ENCODE measurements at regions not wholly inside any gene's neighbourhood (a gene's known extent, or its start where the extent isn't known, plus 50 kb on each side); places are given as distances from the start of the nearest gene placed in this dataset.
"Not testable (repeated sequence)": the region's sequence is repeated elsewhere in the genome, so short reads cannot be mapped to it uniquely, and the experiment has no call there.

DNA sequence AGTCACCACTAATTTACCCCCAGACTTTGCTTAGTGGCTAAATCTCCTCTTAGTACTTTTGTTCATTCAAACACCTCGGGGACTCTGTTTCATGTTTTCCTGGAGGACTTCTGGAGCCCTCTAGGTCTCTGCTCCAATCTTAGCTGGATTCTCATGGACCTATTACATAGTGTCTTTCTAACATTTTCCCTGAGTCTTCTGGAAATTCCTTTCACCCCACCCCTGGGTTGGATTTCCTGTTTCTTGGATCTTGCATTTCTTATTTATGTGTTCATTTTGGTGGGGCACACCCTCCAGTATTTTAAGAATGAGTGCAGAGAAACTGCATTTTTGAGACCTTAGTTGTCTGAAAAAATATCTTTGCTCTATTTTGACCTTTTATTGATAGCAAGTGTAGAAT is 220.1 kb downstream of the BLID start:
- no peak for DNase-seq

DNA sequence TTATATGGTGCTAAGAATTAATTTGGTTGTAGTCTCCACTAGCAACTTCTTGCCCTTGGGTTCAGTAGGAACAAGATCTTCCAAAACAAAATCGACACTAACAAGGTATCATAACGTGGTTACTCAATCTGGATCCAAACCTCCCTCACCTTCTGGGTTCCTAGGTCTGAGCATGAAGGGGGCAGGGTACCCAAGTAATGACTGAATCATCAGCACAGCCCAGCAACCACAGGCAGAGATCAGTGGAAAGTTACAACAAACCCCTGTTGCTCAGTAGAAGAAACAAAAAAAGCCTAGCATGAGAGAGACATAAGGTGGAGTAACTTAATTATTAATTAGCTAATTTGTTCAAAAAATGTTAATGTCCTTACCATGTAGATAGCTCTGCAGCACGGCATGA is 221.4 kb downstream of the BLID start:
- DNase-seq, result no peak

DNA sequence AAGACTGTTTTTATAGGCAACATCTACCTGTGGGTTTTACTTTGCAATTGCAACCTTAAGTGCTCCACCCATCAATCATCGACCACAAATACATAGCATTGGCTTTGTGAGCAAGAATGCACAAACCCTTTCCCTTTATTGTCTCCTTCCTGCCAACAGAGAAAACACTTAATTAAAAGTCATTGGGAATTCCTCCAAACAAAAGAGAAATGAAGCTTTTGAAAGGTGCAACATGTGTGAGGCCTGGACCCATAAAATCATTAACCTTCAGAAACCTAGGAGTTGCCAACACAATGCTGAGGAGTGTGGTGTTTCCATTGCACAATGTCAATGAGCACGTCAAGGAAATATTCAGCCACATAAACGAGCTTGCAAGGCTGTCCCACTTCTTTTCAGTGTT is 223.2 kb downstream of the BLID start:
- no peak for DNase-seq

DNA sequence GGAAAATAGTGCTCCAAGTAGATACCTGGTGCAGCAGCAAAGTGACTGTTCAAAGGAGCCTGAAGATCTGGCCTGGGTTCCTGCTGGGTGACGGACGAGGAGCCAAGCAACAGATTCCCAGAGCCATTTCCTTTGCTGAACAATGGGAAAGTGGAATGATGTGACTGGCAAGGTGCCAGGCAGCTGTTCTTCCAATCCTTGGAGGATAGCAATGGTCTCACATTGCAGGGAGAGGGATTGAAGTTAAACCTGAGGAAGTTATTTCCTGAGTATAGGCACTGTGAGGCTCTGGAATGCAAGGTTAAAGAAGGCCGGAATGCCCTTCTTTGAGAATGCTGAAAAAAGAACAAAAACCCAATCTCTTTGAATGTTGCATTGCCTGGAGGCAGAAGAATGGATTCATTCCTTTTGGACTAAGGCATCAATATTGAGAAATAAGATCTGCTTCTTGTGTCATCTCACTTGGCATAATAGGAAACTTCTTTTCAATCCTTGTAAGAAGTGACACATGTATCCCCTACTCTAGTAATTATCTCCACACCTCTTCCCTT is 223.8 kb downstream of the BLID start:
- no peak for DNase-seq

DNA sequence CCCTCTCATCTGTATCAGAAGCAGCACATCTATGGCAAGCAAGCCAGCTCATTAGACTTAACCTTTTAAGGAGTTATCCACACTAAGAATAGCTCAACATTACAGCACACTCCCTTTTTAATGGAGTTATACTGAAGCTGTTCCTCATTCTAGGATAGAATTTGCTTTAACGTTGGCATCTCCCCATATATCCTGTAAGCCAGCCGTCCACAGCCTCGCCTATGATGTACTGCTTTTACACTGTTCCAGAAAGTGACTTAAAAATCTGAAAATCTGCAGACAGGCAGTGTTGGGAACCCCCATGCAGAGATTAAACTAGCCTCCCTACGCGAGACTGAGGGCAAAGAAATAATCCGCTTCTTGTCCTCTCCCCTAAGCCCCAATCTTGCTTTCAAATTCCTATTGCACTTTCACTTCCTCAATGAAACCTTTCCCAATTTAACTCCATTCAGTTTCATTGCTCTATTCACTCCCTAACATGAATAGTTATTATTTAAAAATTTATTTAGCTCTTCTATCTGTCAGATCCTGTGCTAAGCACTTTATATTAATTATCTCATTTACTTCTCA is 225.0 kb downstream of the BLID start:
- no peak for DNase-seq

DNA sequence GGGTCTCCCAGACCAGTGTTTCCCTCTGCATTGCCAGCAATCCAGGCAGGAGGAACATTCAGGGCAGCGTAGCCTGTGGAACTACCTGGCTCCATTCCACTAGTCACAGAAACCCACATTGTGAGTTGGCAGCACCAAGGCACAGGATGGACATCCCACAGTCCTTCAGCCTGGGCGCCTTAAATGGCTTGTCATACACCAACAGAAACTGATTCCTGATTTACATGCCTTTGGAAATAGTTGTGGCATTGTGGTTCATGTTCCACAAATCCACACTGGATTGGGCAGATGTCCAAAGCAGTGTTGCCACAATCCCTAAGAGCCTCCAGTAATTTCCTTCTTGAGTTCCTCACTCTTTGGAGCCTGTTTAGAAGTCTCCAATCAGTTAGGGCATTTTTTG is 225.6 kb downstream of the BLID start:
- DNase-seq, result no peak

DNA sequence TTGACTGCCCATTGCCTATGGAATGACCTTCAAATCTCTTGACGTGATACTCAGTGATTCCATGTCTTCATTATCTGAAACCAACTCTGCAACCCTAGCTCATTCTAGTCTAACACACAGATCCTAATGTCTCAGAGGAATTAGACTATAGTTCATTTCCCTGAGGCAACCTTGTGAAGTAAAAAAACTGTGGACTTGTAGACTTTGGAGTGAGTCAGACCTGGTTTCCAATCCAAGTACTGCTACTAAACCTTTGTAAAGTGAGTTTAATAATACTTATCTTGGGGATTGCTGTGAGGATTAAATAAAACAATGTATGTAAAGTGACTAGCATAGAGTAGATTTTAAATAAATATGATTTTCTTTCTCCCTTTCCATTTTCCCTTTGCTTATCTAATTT is 226.1 kb downstream of the BLID start:
- DNase-seq, result no peak

DNA sequence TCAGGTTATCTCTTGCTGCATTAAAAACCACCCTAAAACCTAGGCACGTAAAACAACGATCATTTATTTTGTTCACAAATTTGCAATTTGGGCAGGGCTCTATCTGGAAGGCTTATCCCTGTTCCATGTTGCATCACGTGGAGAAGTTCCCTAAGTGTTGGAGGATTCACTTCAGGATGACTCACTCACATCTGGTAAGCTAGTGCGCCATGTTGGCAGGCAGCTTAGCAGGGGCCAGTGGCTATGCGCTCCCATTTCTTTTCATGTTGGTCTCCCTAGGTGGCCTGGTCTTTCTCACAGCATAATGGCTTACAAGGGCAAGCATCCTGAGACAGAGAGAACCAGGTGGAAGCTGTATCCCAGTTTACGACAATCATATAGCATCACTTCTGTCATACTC is 226.8 kb downstream of the BLID start:
- DNase-seq, result no peak

DNA sequence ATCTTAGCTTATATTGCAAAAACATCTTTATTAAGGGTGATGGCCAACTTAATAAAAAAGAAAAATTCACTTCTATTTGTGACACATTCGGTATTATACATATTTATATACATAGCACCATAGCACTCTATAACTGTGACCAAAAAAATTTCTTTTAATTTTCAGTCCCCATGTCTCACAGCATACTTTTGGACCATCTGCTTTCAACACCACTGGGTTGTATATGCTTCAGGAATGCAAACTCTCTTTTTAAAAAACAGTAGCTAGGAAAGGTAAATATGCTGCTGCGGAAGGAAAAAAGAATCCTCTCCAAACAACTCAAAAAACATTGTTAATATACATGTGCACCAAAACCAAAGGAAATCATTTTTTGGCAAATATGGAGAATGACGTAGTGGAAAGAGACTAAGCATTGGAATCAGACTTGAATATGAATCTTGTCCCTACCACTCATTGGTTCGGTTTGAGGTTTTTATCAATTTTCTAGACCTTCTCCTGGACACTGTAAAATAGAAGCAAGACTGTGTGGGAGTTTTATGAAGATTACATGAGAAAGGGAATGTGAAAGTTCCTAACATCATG is 227.9 kb downstream of the BLID start:
- DNase-seq, result no peak

DNA sequence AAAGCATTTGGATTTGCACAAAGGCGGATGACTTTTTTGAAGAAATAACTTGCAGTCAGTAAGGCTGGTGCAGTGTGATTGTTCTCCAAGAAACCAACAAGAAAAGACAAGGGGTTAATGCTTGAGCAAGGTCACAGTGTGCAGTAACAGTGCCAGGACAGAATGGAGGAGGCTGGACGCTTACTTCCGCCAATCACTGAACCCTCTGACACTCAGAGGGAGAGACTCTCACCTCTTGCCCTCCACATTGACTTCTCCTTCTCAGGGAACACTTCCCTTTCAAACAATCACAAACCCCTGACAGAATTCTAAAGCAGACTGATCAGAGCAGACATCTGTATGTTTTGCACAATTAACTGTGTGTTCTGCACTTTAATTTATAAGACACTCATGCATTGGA is 228.4 kb downstream of the BLID start:
- no peak for DNase-seq

DNA sequence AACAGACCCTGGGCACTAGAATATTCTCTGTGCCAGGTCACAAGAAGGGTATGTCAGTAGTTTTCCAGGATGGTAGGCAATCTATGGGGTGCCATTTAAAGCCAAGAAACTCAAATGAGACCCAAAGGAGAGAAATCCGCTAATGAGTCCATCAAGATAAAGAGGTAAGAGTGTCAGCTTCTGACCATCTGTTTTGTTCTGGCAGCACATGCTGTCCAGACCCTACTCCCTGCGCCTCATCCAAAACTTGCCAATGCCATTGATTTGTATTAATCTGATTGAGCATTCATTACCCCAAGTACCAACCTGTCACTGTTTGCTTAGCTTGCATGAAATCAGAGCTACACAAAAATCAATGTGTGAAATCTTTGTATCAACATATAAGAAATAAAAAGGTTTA is 229.0 kb downstream of the BLID start:
- no peak for DNase-seq

DNA sequence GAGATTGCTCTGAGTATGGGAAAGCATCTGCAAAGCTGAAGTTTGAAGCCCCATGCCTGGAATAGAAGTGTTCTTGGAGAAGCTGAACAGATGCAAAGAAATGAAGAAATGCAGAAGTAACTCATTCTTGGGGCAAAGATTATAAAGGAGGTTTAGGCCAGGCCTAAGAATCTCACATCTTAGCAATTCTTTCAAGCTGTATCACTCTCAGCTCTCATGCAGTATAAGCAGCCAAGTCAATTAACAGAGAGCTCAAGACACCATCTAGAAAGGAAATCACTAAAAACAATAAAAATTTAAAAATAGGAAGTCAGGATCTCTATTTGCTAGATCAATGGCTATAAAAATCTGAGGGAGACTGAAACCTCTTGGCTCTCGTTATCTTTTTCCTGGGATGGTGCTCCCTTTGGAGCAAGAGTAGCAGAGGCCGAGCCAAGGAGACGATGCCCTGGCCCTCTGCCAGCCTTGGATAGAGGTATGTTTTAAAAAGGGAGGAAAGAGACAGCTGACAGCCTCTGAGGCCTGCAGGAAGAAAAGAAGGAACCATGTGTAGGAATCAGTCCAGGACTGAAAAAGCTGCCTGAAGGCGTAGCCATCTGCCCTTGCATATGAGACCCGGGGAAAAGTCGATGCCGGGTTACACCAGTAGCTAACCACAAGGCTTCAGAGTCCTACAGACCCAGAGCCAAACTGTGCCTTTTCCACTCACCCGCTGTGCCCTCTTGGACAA is 229.8 kb downstream of the BLID start:
- peak; percentile 7 for DNase-seq

DNA sequence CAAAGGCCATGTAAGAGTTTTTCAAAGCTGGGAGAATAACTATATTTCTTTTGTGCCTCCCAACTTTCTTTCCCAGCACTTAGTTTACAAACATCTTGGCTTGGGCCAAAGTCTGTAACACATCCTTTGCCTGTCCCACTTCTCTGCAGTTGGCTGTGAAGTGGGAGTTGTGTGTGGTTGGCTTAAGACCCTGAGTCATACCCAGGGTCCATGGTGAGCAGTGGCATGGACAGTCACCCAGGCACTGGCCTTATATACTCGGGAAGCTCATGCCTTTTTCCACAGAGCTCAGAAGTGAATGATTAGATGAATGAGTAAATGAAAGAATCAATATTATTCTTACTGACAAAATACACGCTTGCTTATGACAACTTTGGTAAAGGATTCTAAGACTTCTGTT is 231.4 kb downstream of the BLID start:
- no peak for DNase-seq

DNA sequence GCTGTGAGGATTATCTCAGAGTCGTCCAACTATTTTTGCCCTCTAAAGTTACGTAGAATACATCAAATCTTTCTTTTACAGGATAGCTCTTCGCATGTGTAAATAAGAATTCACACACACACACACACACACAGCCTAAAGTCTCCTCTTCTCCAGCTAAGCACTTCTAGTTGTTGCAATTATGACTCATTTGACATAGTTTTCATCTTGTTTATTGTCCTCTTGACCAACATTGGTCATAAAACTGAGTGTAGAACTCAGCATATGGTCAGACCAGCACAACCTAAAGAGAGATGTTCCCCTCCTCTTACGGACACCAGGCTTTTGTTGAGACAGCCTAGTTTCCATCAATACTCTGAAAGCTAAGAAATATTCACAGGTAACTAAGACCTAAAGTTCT is 234.2 kb downstream of the BLID start:
- no peak for DNase-seq

DNA sequence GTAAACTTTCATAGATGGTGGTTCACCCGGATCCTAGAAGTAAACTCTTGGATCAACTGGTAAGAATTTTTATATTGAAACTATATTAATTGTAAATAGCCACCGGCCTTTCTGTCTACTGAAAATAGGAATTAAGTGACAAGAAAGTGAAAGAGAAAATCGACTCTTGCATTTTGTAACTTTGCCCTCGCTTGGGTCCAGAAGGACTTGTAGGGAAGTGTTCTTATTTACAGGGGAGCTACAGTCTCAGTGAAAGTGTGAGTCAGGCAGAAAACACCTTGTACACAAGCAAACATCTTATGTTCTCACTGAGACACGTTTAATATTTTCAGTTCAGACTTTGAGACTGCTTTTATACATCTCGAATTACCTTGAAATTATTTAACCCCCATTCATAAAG is 238.9 kb downstream of the BLID start:
- DNase-seq, result no peak

DNA sequence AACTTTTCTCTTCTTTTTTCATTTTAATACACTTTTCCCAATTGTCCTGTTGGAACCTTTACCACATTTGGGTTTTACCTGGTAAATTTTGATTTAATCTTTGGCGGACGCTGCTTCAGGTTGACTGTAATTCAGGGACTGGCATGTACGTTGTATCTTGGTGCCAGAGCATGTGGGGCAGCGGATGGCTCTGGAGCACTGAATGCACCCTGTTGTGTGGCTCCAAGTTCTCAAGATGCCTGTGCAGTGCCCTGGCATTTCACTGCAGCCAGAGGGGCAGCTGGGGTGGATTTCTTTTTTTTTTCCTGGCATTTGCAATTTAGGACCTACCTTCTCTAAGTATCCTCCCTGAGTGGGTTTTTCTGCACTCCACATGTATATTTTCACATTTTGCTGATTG is 242.2 kb downstream of the BLID start:
- no peak for DNase-seq

DNA sequence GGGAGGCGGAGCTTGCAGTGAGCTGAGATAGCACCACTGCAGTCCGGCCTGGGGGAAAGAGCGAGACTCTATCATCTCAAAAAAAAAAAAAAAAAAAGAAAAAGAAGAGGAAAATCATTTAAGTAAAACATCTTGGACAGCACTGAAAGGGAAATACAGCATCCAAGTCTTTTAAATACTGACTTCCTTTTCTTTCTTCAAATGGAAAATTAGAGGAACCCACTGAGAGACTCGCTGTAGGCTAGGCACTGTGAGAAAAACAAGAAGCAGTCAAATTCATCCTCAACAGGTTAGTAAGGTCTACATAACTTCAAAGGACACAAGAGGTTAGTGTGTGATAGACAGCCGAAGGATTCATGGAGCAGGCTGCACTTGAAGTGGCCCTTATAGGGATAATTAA is 243.7 kb downstream of the BLID start:
- DNase-seq, result no peak

DNA sequence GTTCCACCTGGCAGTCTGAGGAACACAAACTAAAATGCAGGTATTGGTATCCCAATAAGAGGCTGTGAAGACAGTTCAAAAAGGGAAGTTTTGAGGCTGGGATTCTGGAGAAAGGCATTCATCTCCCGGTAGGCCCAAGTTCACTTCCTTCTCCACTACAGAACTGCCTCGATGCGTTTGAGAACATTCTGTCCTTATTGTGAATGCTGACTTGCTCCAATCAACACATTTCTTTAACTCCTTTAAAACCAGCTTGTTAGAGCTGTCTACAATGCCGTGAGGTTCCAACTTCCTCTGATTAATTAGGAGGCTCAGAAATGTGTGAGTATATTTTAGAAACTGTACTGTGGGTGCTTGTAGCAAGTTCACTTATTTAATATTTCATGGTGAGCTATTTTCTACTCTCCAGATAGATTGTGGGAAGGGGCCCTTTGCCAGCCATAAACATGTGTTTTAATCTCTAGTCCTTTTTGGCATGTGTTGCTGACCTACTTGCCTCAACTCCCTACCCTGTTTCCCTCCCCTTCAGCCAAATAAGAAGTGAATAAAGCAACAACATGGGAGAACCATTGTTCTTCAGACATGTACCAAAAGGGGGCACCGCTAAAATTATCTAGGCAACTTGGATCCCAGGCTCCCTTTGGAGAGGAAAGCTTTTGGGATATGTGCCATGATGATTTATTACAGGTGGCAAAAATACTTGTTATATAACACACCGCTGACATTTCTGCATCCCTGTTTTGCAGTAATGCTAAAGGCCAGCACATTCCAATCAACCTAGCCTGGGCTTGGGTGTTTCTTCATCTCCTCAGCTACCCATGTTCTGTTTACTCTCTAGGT is 245.6 kb downstream of the BLID start:
- no peak for DNase-seq

DNA sequence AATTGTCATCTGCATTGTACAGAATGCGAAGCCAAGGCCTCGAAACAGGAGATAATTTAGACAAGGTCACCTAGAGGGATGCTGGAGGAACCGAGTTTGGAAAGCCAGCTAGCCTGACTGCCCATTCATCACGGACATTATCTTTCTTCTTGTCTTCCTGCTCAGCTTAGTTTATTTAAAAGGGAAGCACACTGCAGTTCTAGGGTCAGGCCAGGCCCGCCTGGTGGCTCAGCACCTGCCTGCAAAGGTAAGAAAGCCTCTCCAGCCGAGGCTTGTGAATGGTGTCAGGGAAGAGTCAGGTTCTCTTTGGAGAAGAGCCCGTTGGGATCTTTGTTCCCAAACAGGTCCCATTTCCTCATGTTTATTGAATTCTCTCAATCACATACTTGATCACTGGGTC is 246.5 kb downstream of the BLID start:
- no peak for DNase-seq

DNA sequence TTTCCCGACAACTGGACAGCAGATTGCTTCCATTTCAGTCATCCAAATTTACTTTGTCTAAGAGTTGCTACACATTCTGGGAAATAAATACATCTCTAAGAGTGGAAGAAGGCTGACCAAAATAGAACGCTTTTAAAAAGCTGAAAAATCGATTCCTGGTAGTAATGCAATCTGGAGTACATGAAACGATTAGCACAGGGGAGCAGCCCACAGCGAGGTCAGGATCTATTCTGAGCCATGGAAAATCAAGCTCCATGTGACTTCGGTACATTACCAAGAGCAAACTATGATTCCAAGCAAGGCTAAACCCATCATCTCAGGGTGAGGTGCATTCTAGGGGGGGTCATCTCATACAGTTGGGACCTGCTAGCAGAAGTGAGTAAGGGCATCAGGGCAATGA is 249.3 kb downstream of the BLID start:
- DNase-seq, result no peak

DNA sequence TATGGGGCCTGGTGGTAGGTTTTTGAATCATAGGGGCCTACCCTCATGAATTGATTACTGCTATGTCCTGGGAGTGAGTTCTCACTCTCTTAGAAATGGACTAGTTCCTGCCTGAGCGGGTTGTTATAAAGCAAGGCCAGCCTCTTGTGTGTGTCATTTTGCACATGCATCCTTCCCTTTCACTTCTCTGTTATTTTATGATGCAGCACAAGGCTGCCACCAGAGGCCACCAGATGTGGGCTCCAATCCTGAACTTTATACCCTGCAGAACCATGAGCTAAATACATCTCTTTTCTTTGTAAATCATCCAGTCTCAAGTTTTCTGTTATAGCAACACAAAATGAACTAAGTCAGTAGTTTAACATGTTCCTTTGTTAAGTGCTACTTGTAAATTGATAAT is 251.4 kb downstream of the BLID start:
- DNase-seq, result no peak

DNA sequence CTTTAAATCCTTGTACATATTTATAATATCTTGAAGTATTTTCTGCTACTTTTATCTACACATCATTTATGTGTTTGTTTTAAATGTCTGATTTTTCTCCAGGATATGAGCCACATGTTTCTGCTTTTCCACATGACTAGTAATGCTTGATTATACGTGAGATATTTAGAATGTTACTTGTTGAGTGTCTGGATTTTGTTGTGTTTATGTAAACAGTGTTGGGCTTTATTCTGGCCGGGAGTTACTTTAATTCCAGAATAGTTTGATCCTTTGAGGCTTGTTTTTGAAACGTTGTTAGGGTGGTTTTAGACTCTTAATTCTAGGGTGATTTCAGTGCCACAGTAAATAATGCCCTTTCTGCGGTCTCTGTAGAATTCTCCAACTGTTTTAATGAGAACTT is 252.9 kb downstream of the BLID start:
- DNase-seq, result no peak

DNA sequence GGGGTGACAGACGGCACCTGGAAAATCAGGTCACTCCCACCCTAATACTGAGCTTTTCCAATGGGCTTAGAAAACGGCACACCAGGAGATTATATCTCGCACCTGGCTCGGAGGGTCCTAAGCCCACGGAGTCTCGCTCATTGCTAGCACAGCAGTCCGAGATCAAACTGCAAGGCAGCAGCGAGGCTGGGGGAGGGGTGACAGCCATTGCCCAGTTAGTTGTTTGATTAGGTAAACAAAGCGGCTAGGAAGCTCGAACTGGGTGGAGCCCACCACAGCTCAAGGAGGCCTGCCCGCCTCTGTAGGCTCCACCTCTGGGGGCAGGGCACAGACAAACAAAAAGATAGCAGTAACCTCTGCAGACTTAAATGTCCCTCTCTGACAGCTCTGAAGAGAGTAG is 260.9 kb downstream of the BLID start:
- DNase-seq, result not testable (repeated sequence)

DNA sequence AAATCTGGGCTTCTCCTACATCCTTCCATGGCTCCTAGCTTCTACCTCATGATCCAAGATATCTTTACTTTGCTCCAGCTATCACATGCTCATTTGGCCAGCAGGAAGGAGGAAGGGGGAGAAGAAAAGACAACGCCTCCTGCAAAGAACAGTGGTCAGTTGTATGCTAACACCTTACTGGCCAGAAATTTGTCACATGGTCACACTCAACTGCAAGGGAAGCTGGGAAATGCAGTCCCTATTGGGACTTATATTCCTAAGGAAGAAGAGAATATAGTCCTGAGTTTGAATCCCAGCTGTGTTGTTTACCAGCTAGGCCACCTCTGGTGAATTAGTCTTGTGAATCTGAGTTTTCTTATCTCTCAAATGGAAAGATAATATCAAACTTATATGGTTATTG is 272.0 kb downstream of the BLID start:
- no peak for DNase-seq

Measured in NCI-H446 treated with DMSO at 0.1 percent for 48 hours (cell line).